ENCODE measurements at regions not wholly inside any gene's neighbourhood (a gene's known extent, or its start where the extent isn't known, plus 50 kb on each side); places are given as distances from the start of the nearest gene placed in this dataset.

- Histone ChIP-seq H3K27me3 (ENCODE audit: insufficient read depth, low read length) (no peaks in the 10 kb centered on the region), H3K4me2 (ENCODE audit: low read length) (no peak overlapping the region), H3K4me1 (ENCODE audit: insufficient read depth, low read length) (no peaks in the 10 kb centered on the region), H3K4me3 (ENCODE audit: insufficient read depth, low read depth, low read length) (no peak overlapping the region), H3K9ac (ENCODE audit: low read length) (no peak overlapping the region), H3K36me3 (ENCODE audit: insufficient read depth, low read length) (no peaks in the 10 kb centered on the region), H2AFZ (ENCODE audit: low read depth, low read length) (no peak overlapping the region), H4K20me1 (ENCODE audit: insufficient read depth, low read length) (no peaks in the 10 kb centered on the region), H3K27ac (ENCODE audit: low read depth, low read length) (no peak overlapping the region), H3K79me2 (ENCODE audit: insufficient read depth, low read length) (no peaks in the 10 kb centered on the region), H3K9me3 (ENCODE audit: insufficient read depth, low read depth, low read length) (no peaks in the 10 kb centered on the region)
- Mint-ChIP-seq H3K36me3 (ENCODE audit: low read depth, unreplicated experiment) (no peaks in the 10 kb centered on the region), H3K4me1 (ENCODE audit: low read depth, unreplicated experiment) (peaks cover 5% of the 10 kb centered on the region), H3K27me3 (ENCODE audit: low read depth, unreplicated experiment) (no peaks in the 10 kb centered on the region), H3K9me3 (ENCODE audit: unreplicated experiment) (no peaks in the 10 kb centered on the region), H3K4me3 (ENCODE audit: unreplicated experiment) (no peak overlapping the region), H3K27ac (ENCODE audit: unreplicated experiment) (no peak overlapping the region)
- DNase-seq (ENCODE audit: low read depth) (no peak), FAIRE-seq (no peak)
- TF ChIP-seq CTCF (IDR thresholded peaks at IDR 0.05; ENCODE audit: insufficient read depth, low read depth, low read length) (no peak), EZH2 (IDR thresholded peaks at IDR 0.05; ENCODE audit: insufficient read depth, low read length) (no peak)
Observed at GRCh38 chr16:52748741-52749140, 201.8 kb upstream of the TOX3 start.

GRCh38 chr16:52747088-52747595 is 200.2 kb upstream of the TOX3 start:
- Histone ChIP-seq H4K20me1 (ENCODE audit: insufficient read depth, low read length) (no peaks in the 10 kb centered on the region), H3K4me3 (ENCODE audit: insufficient read depth, low read depth, low read length) (no peak overlapping the region), H3K27me3 (ENCODE audit: insufficient read depth, low read length) (no peaks in the 10 kb centered on the region), H3K36me3 (ENCODE audit: insufficient read depth, low read length) (no peaks in the 10 kb centered on the region), H3K9me3 (ENCODE audit: insufficient read depth, low read depth, low read length) (no peaks in the 10 kb centered on the region), H3K9ac (ENCODE audit: low read length) (no peak overlapping the region), H3K27ac (ENCODE audit: low read depth, low read length) (no peak overlapping the region), H3K4me2 (ENCODE audit: low read length) (no peak overlapping the region), H3K79me2 (ENCODE audit: insufficient read depth, low read length) (no peaks in the 10 kb centered on the region), H3K4me1 (ENCODE audit: insufficient read depth, low read length) (no peaks in the 10 kb centered on the region), H2AFZ (ENCODE audit: low read depth, low read length) (no peak overlapping the region)
- Mint-ChIP-seq H3K4me1 (ENCODE audit: low read depth, unreplicated experiment) (peaks cover 5% of the 10 kb centered on the region), H3K36me3 (ENCODE audit: low read depth, unreplicated experiment) (no peaks in the 10 kb centered on the region), H3K27me3 (ENCODE audit: low read depth, unreplicated experiment) (no peaks in the 10 kb centered on the region), H3K4me3 (ENCODE audit: unreplicated experiment) (no peak overlapping the region), H3K9me3 (ENCODE audit: unreplicated experiment) (no peaks in the 10 kb centered on the region), H3K27ac (ENCODE audit: unreplicated experiment) (no peak overlapping the region)
- DNase-seq (ENCODE audit: low read depth) = peak; percentile 4
- TF ChIP-seq CTCF (IDR thresholded peaks at IDR 0.05; ENCODE audit: insufficient read depth, low read depth, low read length) = no peak
- TF ChIP-seq EZH2 (IDR thresholded peaks at IDR 0.05; ENCODE audit: insufficient read depth, low read length) = no peak
- FAIRE-seq = no peak

- no peak overlapping the region for H3K4me3 ChIP-seq (ENCODE audit: insufficient read depth, low read depth, low read length)
- FAIRE-seq (no peak), DNase-seq (ENCODE audit: low read depth) (no peak)
- Mint-ChIP-seq H3K9me3 (ENCODE audit: unreplicated experiment) (no peaks in the 10 kb centered on the region), H3K36me3 (ENCODE audit: low read depth, unreplicated experiment) (no peaks in the 10 kb centered on the region), H3K27ac (ENCODE audit: unreplicated experiment) (no peak overlapping the region), H3K4me1 (ENCODE audit: low read depth, unreplicated experiment) (peaks cover 5% of the 10 kb centered on the region), H3K27me3 (ENCODE audit: low read depth, unreplicated experiment) (no peaks in the 10 kb centered on the region), H3K4me3 (ENCODE audit: unreplicated experiment) (no peak overlapping the region)
- no peak overlapping the region for H3K27ac ChIP-seq (ENCODE audit: low read depth, low read length)
- H4K20me1 ChIP-seq (ENCODE audit: insufficient read depth, low read length) = no peaks in the 10 kb centered on the region
- no peak for TF ChIP-seq CTCF (IDR thresholded peaks at IDR 0.05; ENCODE audit: insufficient read depth, low read depth, low read length)
- H3K27me3 ChIP-seq (ENCODE audit: insufficient read depth, low read length) = no peaks in the 10 kb centered on the region
- H2AFZ ChIP-seq (ENCODE audit: low read depth, low read length) = no peak overlapping the region
- no peaks in the 10 kb centered on the region for H3K9me3 ChIP-seq (ENCODE audit: insufficient read depth, low read depth, low read length)
- no peaks in the 10 kb centered on the region for H3K79me2 ChIP-seq (ENCODE audit: insufficient read depth, low read length)
- H3K9ac ChIP-seq (ENCODE audit: low read length) = no peak overlapping the region
- H3K36me3 ChIP-seq (ENCODE audit: insufficient read depth, low read length) = no peaks in the 10 kb centered on the region
- no peak overlapping the region for H3K4me2 ChIP-seq (ENCODE audit: low read length)
- no peaks in the 10 kb centered on the region for H3K4me1 ChIP-seq (ENCODE audit: insufficient read depth, low read length)
Observed at GRCh38 chr16:52743707-52744106, 196.8 kb upstream of the TOX3 start.

Measured in astrocyte (in vitro differentiated cells and primary cell).